ENCODE measurements at regions not wholly inside any gene's neighbourhood (a gene's known extent, or its start where the extent isn't known, plus 50 kb on each side); places are given as distances from the start of the nearest gene placed in this dataset.

DNA sequence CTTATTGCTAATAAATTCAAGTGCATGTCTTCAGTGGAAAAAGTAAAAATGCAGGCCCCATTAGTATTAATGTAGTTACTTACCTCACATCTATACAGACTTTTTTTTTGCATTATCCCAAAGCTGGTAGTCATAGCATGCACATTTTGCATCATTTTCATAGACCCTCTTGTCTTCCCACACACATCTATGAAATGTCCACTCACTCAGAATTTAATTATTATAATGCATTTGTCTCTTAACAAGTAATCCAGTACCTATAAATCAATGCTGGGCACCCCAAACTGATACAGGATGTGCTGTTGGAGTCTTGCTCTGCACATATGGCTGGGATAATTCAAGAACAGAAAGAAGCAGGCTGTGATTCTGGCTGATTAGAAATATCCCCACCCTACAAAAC lies 370.4 kb upstream of the FAT3 start:
- no peak for DNase-seq

DNA sequence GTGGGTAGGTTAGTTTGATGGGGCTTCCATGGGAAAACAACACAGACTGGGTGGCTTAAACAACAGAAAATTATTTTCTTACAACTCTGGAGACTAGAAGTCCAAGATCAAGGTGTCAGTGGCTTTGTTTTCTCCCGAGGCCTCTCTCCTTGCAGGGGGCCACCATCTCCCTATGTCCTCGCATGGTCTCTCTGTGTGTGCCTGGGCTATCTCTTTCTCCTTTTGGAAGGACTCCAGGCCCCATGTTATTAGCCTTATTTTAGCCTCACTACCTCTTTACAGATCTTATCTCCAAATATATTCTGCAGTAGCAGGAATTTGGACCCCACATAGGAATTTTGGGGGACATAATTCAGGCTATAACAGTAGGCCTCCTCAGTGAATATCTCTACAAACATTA lies 372.7 kb upstream of the FAT3 start:
- DNase-seq, result no peak

DNA sequence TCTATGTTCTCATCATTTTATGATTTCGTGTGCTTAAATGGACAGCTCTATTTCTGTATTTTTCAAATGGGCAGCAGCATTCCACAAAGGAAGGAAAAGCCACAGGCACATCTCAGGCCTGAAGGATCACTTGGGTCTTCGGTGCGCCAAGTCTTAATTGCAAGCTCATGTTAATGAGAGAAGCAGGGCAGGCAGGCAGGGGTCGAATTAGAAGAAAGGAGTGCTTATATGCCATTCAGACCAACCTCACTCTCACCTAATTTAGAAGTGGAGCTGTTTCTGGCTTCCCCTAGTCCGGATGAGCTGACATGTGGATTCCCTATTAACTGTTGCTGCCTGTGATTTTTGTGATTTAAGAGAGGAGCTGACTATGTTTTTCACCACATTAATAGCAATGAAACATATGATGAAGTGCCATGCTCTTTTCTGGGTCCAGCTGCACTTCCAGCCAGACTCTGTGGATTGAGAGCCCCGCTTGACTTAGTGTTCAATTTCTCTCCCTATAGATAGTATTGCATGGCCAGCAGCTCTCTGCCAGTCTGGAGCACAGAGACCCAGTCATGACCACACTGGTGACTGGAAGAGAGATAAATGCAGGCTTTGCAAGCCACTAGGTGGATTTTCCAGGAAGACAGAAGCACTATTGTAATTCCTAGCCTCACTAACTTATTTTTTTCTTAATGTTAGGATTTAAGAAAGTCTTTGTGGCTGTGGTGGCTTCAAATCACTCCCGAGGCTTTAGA lies 373.9 kb upstream of the FAT3 start:
- no peak for DNase-seq

DNA sequence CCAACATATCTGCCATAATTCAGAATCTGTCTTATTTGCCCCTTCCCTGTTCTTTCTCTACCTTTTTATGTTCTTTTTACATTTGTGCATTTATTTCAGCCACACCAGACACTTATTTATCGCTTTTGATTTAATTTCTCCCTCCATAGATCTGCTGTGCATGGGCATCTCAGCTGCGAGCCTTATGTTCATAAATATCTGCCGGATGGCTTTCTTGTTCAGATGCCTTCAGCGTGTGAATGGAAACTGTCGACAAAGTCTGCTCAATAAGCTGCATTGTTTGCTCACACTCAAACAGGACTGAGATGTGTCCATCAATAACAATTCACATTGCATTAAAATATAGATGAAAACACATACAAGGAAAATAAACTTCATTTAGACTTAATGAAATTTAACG lies 374.6 kb upstream of the FAT3 start:
- no peak for DNase-seq

DNA sequence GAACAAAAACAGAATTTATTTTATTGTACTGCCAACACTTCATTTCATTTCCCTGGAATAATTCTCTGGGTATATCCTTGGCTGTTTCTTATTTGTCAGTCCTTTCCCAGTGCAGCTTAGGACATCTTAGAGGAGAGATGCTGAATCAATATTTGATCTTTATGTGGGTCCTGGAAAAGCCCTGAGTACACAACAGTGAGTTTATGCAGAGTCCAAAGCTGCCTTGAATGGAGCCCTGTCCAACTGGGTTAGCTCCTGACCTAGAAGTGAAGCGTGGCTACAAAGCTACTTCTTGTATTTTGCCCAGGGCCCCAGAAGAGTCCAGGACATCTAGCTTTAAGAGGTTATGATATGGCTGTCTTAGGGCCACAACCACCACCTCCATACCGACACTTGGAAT lies 378.0 kb upstream of the FAT3 start:
- no peak for DNase-seq

DNA sequence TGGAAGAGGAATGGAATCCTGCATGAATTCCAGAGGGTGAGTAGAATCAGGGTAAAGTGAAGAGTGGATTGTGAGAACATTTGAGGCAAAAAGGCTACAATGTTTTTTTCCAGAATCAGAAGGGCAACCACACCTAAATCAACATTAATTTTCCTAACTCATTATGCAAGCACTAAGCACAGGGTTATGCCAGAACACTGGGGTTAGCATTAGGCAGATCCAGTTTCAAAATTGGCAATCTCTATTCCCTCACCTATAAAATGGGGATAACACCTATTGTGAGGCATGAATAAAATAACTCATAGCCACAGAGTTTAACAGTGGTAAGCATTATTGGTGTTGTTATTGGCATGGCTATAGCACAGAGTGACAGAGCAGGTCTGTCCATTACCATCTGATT lies 378.6 kb upstream of the FAT3 start:
- no peak for DNase-seq

DNA sequence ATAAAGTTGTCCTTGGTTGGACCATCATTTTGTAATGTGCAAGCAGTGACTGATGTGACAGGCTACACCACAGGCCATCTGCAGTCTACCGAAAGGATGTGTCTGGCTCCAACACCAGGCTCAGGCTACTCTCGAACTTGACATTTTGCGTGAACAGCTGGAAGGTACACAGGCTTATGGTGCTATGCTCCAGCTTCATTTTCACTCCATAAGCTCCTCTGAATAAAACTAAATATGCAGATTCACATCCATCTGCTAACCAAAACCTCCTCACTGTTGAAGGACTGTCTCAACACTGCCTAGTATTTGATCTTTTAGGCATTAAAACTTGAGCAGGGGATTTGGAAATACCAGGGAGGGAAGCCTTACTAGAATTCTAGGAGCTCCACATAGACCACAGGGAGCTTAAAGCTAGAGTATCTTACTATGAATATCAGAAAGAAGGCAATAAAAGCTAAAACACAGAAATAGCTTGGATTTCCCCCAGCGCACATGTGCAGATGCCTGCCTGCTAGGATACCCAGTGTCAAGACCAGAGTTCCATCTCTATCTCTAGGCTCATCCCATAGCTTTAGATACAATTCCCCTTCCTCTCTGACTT lies 383.9 kb upstream of the FAT3 start:
- no peak for DNase-seq

DNA sequence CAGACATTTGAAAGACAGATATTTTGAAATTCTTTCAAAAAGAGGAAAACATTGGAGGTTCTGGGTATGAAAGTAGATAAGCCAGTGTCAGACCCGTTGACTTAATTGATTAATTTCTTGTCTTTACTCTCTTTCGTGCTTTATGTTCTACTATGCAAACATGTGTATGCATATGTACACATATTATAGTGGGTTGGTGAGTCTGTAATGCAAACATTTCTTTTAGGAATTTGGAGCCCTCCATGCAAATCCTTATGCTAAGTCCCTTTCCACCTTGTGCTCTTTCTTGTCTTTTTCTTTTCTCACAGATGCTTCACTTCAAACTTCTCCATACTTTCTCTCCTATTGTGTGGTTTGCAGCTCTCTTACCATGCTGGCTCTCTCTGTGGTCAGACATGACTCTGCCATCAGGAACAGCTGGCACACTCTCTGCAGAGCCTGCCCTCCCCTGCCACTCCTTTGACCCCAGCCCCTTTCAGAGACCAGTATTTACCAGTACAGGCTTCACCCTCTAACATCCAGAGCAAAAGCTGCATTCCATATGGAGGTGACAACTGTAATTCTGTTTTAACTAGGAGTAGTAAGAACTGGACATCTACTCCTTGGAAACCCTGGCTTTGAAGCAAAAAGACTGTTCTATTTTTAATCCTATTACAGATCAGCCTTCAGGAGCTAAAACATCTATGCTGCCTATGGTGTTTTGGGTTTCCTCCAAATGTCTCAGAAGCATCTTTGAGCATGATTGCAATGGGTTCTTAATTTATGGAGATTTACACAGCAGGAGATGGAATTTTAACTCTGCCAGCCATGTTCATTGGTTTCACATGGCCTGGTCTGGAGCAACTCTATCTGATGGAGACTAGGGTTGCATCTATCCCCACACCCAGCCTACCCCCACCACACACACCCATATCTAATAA lies 386.9 kb upstream of the FAT3 start:
- no peak for DNase-seq

DNA sequence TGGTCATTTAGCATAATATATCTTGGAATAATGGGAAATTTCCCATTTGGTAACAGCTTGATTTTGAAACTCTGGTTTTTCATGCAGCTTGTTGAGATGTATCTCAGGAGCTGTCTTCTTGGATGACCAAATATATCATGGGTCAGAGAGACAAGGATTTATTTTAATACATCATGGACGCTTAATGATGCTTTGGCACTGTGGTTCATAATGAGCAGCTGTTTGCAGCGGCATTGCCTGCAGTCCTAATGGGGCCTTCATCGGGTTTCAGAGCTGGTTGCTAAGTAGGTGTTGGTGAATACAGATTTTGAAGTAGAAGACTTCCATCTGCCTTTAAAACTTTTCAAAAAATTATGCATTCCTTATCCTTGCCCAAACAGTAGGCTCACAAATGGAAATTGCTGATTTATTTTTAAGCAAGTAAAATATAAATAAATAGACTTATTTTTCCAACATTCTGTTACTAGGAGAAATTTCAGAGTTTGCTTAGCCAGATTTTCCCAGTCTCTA lies 389.5 kb upstream of the FAT3 start:
- DNase-seq, result no peak

DNA sequence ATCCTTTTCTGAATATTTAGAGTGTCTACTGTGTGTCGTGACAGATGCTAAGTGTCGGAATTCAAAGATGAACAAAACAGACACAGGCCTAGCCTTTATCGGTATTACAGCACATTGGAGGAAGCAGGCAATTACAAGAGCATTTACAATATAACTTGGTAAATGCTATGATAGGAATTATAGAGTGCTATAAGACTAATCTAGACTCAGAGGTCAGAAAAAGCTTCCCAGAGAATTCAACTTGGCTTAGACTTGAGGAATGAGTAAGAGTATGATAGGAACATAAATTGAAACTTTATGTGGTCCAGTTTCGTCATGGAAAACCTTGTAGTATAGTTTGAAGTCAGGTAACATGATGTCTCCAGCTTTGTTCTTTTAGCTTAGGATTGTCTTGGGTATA lies 395.7 kb upstream of the FAT3 start:
- DNase-seq, result no peak

DNA sequence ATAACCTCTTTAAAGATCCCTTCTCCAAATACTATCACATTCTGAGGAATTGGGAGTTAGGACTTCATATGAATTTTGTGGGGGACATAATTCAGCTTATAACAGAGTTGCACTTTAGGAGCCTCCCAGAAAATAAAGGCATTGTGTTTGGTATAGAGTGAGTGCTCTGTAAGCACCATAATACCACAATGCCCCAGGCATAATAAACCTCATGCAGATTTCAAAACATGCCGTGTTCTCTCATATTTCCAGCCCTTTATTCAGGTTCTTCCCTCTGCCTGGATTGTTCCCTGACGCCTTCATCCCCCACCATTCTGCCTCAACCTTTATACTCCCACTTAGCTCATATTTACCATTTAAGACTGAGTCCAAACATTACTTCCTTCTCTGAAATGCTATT lies 398.8 kb upstream of the FAT3 start:
- DNase-seq, result no peak

DNA sequence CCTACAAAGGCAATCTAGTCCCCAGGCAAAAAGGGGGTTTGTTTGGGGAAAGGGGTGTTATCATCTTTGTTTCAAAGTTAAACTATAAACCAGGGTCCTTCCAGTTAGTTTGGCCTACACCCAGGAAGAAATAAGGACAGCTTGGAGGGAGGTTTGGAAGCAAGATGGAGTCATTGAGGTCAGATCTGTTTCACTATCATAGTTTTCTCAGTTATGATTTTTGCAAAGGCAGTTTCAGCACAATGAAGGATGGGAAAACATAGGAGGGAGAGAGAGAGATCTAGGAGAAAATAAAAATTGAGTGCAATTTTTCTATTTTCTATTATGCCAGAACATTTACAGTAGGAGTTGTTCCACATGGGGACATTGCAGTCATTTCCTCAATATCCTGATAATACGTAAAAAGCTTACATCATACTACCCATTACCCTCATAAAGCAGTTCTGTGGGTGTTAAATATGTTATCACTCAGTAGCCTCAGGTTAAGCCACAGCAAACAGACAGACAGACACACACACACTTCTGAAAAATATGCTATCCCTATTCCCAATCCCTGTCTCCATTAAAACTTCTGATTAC lies 401.3 kb upstream of the FAT3 start:
- no peak for DNase-seq

DNA sequence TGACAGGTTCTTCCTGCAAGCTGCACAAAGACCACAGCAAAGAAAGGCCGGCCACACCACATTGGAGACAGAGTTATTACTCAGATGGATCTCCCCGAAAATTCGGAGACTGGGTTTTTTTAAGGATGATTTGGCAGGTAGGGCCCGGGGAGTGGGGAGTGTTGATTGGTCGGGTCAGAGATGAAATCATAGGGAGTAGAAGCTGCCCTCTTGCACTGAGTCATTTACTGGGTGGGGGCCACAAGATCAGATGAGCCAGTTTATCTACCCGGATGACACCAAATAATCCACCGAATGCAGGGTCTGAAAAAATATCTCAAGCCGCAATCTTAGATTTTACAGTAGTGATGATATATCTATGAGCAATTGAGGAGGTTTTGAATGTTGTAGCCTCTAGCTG lies 401.8 kb upstream of the FAT3 start:
- DNase-seq, result no peak

DNA sequence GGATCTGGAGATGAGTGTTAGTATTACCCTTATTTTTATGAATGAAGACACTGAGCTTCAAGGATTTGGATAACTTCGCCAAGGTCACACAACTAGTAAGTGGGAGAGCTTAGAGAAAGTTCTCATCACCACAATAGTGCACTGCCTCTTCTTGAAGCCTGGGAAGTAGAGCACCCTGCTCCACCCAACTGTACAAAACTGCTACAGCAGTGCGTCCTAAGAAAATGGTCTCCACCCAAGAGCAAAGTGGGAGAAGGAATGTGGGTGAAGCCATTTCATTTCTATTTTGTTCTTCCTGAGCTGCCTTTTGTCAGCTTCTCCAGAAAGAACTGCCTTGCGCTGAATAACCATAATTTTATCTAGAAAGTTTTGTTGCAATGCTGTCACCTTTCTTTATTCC lies 403.9 kb upstream of the FAT3 start:
- DNase-seq, result no peak

DNA sequence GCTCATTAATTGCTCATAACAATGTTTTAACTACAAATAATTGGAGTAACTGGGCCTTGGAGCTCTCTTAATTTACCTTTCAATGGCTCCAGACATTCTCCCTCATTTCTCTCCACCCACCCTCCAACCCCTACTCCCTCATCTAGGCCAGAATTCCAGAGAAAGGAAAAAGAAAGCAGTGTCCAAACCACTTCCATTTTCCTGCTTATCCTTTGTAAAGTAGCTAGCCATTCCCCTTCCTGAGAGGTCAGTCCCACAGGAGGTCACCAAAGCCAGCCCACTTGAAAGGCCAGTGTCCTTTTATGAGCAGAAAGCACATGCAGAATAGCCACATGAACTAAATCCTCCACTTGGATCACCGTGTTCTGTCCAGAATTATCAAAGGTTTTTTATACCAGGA lies 404.8 kb upstream of the FAT3 start:
- DNase-seq, result no peak

DNA sequence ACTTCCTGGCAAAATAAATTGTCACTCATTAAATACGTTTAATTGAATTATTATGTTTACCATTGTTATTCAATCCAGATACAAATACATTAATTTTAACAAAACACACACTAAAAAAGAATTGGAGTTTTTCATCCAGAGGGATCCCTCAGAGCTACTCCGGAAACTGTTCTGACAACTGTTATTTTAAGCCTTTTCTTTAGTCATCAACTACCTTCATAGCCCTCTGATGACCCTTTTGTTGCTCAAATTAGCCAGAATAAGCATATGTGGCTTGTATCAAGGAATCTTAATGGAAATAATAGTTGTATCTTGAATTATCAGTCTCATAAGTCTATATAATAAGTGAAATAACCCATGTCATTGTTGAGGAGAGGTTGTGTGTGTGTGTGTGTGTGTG lies 405.4 kb upstream of the FAT3 start:
- no peak for DNase-seq

DNA sequence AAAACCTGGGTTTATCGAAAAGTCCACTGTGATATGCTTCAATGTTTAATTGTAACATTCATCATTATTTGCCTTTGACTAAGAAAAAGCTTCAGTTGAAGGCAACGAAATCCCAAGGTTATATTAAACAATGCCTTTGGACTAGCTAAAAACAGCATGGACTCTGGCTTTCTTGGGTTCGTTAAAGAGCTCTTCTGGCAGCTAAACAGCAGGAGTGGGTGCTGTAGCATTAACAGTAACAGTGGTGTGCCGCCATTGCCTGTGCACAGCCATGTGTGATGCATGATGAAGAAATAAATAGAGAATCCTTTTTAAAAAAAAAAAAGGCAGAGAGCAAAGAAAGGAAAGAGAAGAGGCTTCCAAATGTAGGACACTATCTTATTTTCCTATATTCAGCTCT lies 406.6 kb upstream of the FAT3 start:
- DNase-seq, result no peak

DNA sequence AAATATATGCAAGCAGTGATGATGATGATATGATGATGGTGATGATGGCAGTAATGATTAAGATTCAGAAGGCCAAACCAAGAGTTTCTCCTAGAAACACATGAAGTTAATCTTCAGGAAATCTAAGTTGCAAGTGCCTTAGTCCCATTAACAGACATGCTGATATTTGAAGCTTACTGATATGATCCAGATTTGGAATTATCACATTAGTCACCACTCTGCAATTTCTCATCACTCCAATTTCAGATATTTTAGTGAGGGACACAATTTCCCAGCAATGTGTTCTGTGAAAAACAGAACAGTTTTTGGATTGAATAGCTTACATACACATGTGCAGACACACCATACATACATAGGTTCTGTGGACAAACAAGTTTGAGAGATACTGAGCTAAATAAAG lies 411.4 kb upstream of the FAT3 start:
- DNase-seq, result no peak

DNA sequence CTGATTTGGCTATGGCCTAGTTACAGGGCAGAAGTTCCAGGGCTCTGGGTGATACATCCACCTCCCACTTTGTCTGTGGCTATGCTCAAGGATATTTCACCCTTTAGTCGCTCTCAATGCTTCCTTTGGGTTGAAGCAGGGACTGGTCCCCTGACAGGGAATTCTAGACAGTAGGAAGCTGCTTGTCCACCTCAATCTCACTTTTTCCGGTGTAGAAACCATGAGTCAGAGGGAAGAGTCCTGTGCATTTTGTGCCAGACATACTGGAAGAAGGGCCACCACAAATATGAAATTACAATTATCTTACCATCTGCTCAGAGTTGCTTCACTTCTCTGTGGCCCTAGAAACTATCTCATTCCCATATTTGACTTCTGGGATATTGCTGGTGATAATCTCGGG lies 413.7 kb upstream of the FAT3 start:
- no peak for DNase-seq

DNA sequence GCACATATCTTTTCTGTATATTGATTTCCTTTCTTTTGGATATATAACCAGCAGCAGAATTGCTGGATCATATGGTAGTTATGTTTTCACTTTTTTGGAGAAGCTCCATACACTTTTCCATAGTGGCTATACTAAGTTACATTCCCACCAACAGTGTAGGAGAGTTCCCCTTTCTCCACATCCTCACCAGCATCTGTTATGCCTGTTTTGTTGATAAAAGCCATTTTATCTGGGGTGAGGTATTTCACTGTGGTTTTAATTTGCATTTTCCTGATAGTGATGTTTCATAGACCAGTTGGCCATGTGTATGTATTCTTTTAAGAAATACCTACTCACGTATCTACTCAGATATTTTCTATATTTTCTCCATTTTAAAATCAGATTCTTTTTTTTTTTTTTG lies 419.3 kb upstream of the FAT3 start:
- DNase-seq, result no peak

DNA sequence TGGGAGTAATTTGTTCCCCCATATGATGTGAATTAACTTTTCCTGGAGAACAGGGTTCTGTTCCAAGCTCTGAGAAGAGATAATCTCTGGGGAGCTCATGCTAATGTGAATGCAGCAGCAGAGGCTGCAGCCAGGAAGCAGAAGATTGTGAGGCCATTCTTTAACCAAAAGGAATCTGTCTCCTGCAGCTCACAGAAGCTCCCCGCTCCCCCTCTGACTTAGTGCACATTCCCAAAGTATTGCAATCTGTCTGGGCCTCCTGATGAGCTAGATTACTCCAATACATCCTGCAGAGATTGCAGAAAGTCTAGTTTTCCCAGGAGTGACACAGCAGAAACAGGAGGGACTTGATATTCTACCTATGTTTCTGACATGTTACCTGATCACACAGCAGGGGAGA lies 420.6 kb upstream of the FAT3 start:
- no peak for DNase-seq

DNA sequence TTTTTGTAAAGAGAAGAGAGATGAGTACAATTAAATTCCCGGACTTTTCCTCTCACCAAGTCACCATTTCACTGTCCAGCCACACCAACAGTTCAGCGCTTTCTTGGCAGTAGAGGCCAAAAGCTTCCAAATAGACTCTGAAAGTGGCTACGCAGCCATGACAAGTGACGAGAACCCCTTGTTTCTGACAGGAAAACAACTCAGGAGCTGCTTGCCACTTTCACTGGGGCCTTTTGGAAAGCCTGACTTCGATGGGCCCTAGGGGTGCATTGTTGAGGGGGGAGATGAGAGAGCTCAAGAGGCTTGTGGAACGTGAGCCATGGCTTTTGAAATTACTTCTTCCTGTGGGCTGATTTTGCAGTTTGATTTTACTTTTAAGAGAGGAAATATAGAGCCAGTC lies 422.1 kb upstream of the FAT3 start:
- no peak for DNase-seq

DNA sequence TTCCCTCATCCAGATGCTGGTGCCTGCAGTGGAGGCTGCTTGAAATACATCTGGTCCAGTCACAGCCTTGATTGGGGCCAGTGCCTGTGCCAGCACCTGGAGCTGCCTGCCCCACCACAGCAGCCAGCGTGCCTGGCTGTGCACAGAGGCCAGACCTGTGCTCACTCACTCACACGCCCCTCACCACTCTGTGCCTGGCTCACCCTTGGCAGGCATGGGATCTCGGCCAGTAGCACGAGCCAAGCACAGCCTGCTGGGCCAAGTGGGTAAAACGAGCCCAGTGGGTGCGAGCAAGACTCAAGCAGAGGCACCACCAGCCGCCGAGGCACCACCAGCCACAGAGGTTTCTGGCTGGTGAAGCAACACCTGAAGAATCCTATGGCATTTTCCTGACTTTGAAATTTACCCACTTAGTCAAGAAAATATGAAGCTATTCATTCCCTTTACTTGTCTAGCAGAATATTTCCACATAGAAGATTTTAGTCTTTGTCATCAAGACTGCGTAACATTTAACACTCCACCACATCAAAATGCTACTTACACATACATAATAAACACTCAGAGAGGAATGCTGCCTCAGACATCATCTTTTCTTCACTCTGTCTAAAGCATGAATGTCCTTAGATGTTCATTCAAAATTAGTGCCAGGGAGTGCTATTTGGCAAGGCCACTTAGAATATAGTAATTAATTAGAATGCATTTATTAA lies 424.3 kb upstream of the FAT3 start:
- DNase-seq, result no peak
